DMS53 (cell line): ENCODE measurements at regions not wholly inside any gene's neighbourhood (a gene's known extent, or its start where the extent isn't known, plus 50 kb on each side); places are given as distances from the start of the nearest gene placed in this dataset.
A peak's percentile ranks its signal among the peaks of the same experiment; 100 is the strongest.

Experiments
- DNase-seq: peaks from one replicate; lab custom pipeline; 2025; lab: John Stamatoyannopoulos, UW

- DNase-seq, result no peak
Observed at GRCh38 chr11:119855066-119855465, 126.1 kb upstream of the NECTIN1 start.

GRCh38 chr11:119854521-119854920 lies 125.5 kb upstream of the NECTIN1 start:
- peak; percentile 79 for DNase-seq

- DNase-seq, result no peak
Observed at GRCh38 chr11:119853581-119854360, 124.8 kb upstream of the NECTIN1 start.

- DNase-seq, result no peak
Observed at GRCh38 chr11:119852741-119853140, 123.7 kb upstream of the NECTIN1 start.

GRCh38 chr11:119850822-119851409 lies 121.9 kb upstream of the NECTIN1 start:
- no peak for DNase-seq

- DNase-seq, result no peak
Observed at GRCh38 chr11:119849872-119850271, 120.9 kb upstream of the NECTIN1 start.

GRCh38 chr11:119847853-119848252 lies 118.9 kb upstream of the NECTIN1 start:
- DNase-seq, result no peak

GRCh38 chr11:119846374-119846773 lies 117.4 kb upstream of the NECTIN1 start:
- no peak for DNase-seq

- DNase-seq, result no peak
Observed at GRCh38 chr11:119845756-119846155, 116.8 kb upstream of the NECTIN1 start.

GRCh38 chr11:119845305-119845704 lies 116.3 kb upstream of the NECTIN1 start:
- DNase-seq, result no peak

- DNase-seq, result no peak
Observed at GRCh38 chr11:119844808-119845207, 115.8 kb upstream of the NECTIN1 start.

GRCh38 chr11:119843877-119844276 lies 114.9 kb upstream of the NECTIN1 start:
- peak; percentile 22 for DNase-seq

GRCh38 chr11:119842731-119843130 lies 113.7 kb upstream of the NECTIN1 start:
- DNase-seq, result no peak

GRCh38 chr11:119839476-119840133 lies 110.6 kb upstream of the NECTIN1 start:
- DNase-seq, result no peak

- no peak for DNase-seq
Observed at GRCh38 chr11:119835753-119836152, 106.8 kb upstream of the NECTIN1 start.

GRCh38 chr11:119832202-119832935 lies 103.4 kb upstream of the NECTIN1 start:
- peak; percentile 85 for DNase-seq

GRCh38 chr11:119831011-119831410 lies 102.0 kb upstream of the NECTIN1 start:
- DNase-seq, result no peak

- DNase-seq, result no peak
Observed at GRCh38 chr11:119830400-119830799, 101.4 kb upstream of the NECTIN1 start.

GRCh38 chr11:119829402-119829801 lies 100.4 kb upstream of the NECTIN1 start:
- no peak for DNase-seq

- DNase-seq, result no peak
Observed at GRCh38 chr11:119828819-119829218, 99.8 kb upstream of the NECTIN1 start.

- DNase-seq, result peak; percentile 41
Observed at GRCh38 chr11:119828006-119828405, 99.0 kb upstream of the NECTIN1 start.

- DNase-seq, result no peak
Observed at GRCh38 chr11:119827113-119827512, 98.1 kb upstream of the NECTIN1 start.
